Mucosa of gallbladder (tissue), 1 donor: ENCODE measurements at regions not wholly inside any gene's neighbourhood (a gene's known extent, or its start where the extent isn't known, plus 50 kb on each side); places are given as distances from the start of the nearest gene placed in this dataset.

Experiments
- DNase-seq: peaks from one replicate; pipeline ENCODE4 v3.0.0-alpha.2; 2020; ENCODE audit warnings: low spot score
- donor health status: DM: no; HTN: no; CAD: no.

DNA sequence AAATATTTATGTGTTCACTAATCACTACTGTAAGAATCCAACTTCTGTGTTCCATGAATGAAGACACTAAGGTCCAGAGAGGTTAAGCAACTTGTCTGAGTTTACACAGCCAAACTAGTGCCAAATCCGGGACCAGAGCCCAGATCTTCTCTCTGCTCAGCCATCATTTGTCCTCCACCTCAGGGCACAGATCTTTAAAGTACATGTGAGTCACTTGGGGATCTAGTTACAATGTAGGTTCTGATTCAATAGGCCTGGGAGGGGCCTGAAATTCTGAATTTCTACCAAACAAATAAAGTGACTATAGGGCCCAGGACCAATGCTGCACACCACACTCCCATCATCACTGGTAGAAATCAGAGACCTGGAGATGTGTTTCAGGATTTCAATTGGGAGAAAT lies 162.9 kb downstream of the GXYLT1 start:
- no peak for DNase-seq

DNA sequence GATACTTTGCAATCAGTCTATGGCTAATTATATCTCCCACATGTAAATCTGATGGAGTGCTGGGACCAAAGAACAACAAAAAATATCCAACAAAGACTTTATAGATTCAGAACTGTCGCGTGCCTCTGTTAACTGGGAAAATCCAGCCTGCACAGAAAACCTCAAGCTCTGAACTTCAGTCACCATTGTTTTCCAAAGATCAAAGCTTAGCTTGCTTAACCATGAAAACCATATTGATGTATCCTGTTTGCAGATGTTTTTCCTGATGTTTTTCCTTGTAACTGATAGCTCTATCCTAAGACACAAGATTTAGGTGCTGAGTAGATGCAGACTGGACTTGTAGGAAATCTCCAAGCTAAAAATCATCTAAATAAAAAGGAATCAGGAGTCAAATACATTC lies 163.7 kb downstream of the GXYLT1 start:
- DNase-seq, result no peak

DNA sequence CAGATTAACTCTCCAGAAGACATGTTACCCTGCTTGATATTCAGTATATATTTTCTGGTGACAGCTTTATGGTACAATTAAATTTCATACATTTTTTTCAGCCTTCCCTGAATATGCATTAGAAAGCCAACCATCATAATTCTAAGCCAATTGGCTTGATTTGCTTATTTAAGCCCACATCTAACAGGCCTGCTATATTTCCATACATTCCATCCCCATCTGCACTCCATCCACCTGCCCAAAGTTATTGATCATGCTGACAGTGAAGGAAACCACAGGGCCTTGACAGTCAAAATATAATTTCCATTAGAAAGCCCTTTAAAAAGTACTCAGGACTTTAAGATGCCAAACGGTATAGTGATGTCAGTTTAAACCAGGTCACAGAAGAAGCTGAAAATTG lies 164.3 kb downstream of the GXYLT1 start:
- no peak for DNase-seq

DNA sequence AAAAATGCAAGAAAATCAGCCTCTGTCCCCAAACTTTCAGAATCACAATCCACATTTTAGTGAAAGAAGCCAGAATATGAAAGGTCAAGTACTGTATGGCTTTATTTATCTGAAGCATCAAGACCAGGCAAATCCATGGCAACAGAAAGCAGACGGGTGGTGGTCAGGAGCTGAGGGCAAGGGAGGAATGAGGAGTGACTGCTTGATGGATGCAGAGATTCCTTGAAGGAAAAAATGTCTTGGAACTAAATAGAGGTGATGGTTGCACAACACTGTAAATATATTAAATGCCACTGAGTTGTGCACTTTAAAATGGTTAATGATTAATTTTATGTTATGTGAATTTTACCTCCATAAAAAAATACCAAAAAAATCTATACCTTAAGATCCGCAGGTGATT lies 165.1 kb downstream of the GXYLT1 start:
- no peak for DNase-seq

DNA sequence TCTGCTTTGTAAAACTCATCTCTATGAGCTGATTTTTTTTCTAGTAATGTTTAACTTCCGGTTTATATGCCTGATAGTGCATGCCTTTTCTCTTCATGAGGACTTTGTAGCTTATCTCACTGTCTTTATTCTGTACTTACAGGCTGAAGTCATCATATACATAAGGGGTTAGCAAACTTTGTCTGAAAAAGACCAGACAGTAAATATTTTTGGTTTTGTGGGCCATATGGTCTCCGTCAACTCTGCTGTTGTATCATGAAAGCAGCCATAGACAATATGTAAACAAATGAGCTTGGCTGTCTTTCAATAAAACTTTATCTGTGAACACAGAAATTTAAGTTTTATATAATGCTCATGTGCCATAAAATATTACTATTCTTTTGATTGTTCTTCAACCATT lies 172.1 kb downstream of the GXYLT1 start:
- no peak for DNase-seq

DNA sequence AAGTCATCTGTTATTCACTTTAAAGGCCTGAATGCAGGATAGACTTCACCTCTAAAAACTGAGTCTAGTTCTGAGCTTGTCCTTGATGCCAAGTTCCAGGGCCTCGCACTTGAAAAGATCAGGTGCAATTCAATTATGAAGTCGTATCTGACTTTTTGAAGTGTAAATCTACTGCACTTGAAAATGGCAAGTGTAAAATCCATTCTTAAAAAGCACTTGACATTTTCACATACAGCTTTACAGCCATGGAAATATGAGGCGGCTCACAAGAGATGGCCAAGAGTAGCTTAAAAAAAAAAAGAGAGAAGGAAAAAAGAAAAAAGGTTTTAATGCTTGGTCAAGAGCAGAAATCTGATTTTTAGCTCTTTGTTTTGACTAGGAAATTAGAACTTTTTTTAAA lies 172.5 kb downstream of the GXYLT1 start:
- DNase-seq, result no peak

DNA sequence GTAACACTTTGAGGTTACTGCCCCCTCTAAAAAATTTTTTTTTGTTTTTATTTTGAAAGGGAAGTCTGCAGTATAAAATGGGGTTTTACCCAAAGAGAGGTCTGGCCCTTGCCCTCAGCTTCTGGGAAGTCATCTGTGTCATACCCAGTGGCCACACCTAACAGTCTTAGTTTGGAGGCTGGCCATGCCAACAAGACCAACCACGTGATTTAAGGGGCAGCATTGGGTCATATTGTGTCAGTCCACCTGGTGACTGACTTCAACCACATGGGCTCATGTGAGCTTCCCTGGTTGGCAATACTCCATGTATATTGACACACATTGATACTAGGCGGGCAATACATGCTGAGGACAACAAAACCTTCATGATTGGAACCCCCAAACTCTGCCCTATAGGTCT lies 173.9 kb downstream of the GXYLT1 start:
- DNase-seq, result no peak

DNA sequence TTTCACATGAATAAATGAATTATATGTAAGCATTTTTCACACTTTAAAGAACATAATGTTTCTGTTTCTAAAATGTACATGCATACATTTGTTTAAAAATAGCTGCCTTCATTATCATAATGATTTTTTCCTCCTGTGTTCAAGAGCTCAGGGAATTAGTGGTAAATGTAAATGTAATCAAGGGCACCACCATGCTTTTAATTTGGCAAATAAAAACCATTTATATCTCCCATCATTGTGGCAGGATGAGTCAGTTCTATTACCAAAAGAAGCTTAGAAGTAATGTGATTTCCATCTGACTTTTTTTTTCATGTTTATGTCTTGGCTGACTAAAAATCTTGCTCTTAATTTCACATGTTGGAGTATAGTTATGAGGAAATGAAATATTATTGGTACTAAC lies 176.1 kb downstream of the GXYLT1 start:
- no peak for DNase-seq

DNA sequence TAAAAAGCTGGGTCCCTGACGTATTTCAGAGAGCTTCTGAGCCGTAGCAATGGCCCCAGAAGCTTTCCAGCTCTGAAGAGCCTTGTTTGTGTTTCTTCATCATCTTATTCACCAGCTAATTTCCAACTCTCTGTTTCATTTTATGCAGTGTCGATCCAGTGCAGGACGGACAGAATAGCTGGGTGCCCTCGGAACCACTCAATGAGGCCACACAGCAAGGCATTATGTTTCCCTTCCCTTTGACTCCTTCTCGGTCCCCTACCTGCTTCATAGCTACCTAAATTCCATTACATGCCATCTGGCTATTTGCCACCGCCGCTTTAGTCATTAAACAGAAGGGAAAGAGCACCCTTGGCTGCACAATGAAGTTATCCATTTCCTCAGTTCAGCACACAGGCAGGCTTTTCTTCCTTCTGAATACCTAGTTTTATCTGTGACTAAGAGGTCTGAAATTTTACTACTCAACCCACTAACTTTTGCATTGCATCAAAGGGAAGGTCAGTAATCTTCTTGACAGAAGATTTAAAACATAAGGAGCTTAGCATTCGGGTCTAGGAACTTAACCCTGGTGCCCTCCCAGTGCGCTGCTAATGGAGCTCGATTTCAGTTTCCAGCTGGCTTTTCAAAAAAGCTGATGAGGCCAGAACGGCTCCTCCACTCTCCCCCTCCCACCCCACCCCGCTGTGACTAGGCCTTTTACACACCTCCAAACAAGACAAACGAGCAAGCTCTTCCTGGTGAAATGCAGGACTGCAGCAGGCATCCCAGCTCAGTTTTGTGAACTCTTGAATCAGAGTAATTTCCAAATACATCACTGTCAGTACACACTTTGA lies 176.8 kb downstream of the GXYLT1 start:
- DNase-seq, result no peak

DNA sequence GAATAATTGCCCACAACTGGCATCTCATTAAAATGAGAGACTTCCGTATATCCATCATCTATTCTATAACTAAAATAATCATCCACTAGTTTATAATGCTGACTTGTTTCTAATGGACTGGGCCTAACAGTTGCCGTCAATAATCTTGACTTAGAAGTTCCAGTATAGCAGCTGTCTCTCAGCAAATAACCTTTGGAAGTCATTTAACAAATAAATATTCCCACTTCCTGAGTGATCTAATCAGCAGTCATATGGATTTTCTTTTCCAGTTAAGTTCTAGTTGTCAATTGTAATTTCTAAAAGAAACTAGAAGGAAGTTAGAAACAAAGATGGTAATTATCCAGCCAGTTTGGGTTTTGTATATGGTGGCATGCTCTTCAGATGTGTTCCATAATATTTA lies 177.8 kb downstream of the GXYLT1 start:
- DNase-seq, result no peak

DNA sequence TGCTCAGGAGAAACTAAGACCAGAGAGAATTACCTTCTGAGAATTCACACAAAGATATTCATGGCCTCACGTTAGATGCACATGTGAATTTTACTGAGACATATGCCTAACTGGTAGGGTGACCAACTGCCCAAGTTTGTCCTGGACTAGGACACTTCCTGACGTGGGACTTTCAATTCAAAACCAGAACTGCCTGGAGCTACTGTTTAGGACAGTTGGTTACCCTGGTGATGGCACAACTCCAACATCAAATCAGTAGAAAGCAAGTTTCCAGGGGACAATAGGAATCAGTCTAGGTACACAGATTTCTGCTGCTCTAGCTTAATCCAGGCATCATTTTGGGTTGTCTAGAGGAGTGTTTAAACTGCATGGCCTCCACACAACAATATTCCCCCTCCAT lies 178.7 kb downstream of the GXYLT1 start:
- DNase-seq, result no peak

DNA sequence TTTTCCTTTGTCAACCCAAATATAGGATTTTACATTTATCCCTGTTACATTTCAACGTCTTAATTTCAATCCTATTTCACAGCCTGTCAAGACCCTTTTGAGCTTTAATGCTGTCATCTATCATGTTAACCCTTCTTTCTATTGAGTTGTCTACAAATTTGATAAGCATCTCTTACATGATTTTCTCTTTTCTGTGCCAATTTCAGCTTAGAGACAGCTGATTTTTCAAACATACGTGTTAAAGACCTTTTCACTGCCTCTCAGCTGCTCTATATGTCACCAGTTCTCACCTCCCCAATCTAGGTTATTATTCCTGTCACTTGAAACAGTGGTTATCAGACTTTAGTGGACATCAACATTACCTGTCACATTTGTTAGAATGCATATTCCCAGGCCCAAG lies 181.3 kb downstream of the GXYLT1 start:
- no peak for DNase-seq

DNA sequence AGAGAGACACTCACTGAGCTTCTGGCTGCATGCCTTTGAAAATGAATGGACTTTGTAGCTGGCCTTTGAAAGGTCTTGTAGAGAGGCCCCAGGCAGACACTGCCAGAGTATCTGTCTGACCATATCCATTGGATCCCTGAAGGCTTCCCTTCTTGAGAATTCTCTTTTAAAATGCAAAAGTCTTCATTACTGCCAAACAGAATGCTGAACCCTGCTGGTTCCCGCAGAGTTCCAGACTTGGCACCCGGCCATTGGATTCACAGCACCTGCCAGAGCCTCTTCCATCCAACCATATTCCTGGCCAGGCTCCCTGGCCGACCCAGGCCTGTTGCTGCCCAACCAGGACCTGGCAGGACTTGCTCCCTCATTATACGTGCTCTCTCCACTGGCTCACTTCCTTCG lies 182.5 kb downstream of the GXYLT1 start:
- no peak for DNase-seq

DNA sequence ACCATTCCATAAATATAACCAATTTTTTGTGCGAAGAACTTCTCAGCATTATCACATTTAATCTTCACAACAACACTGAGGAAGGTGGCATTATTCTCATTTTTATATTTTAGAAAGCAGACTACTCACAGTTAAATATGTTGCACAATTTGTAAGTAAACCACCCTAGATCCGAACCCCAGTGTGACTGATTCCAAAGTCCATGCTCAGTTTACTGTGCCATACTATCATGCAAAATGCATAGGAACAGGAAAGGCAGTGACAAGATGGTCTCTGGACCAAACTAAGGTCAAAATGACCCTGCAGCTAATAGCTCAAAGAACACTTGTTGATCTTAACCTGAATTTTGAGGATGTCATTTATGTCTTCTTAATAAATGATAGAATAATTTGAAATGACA lies 185.4 kb downstream of the GXYLT1 start:
- no peak for DNase-seq

DNA sequence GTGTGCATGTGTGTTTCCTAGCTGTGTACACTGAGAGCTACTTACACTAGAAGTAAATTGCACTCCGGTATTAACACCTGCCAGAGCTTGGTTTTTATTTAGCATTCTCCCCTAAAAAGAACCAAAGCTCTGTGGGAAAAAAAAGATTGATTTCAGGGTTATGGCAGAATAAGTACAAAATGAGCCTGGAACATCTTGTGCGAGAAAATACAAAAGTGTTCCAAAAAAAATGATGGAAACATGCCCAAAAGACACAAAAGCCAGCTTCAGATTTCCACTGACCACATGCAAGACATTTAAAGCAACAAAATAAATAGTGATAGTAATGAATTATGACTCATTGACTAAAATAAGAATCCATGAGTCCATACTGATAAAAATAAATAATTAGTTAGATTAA lies 188.3 kb downstream of the GXYLT1 start:
- DNase-seq, result no peak

DNA sequence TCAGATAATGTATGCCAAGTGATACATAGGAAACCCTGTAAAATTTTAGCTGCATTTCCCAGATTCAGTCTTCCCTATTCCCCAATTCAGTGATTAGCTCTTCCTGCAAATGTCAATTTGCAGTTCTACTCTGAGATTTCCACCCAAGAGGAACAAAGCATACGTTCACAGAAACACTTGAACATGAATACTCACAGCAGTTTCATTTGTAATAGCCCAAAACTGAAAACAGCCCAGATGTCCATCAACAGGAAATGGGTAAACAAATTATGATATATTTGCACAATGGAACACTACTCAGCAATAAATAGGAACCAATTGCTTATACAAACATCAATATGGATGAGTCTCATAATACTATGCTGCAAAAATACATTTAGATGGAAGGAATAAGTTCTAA lies 194.2 kb downstream of the GXYLT1 start:
- DNase-seq, result no peak

DNA sequence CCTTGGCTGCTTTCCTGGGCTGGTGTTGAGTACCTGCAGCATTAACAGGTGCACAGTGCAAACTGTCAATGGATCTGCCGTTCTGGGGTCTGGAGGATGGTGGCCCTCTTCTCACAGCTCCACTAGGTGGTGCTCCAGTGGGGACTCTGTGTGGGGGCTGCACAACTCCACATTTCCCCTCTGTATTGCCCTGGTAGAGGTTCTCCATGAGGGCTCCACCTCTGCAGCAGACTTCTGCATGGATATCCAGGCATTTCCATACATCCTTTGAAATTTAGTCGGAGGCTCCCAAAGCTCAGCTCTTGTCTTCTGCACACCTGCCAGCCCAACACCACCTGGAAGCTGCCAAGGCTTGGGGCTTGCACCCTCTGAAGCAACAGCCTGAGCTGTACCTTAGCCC lies 198.6 kb downstream of the GXYLT1 start:
- no peak for DNase-seq

DNA sequence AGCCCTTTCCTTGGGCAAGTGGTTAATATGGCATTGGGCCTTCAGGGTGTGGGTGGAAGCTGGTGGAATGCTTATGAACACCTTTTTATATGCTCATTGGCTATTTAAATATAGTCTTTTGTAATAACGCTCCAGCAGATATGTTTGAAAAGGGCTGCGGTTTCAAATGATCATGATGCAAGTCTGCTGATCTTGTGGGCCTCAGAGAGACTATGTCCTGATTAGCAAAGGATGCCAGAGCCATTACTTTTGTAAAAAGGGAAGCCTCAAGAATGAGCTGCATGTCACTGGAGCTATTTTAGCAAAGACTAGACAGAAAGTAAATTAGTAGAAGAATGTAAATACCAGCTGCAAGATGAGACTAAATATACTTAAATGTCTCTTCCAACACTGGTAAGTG lies 200.5 kb downstream of the GXYLT1 start:
- no peak for DNase-seq

DNA sequence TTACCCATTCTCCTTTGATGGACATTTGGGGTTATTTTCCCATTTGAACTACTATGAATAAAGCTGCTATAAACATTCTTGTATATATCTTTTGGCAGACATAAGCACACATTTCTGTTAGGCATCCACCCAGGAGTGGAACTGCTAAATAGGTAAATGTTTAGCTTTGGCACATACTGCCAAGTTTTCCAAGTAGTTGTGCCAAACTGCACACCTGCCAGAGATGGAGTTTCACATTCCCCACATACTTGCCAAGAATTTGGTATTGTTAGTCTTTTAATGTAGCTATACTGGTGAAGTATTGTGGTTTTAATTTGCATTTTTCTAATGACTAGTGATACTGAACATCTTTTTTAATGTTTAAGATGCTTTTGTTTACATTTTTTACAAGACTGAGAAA lies 201.0 kb downstream of the GXYLT1 start:
- DNase-seq, result no peak

DNA sequence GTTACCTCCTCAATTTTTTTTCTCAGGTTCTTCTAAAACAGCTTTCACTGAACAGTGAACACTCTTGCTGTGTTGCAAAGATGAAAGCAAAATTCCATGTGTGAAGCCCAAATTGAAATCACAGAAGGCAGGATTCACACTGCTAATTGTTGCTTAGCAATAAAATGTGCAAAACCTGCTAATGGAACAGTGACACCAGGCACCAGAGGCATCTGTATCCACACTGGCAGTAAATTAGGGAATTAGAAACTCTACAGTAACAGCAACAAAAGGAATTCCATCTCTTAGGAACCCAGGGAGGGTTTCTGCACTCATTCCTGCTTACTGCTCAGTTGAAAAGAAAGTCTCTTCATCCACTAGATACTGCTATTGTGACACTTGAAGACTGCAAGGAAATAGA lies 202.3 kb downstream of the GXYLT1 start:
- no peak for DNase-seq

DNA sequence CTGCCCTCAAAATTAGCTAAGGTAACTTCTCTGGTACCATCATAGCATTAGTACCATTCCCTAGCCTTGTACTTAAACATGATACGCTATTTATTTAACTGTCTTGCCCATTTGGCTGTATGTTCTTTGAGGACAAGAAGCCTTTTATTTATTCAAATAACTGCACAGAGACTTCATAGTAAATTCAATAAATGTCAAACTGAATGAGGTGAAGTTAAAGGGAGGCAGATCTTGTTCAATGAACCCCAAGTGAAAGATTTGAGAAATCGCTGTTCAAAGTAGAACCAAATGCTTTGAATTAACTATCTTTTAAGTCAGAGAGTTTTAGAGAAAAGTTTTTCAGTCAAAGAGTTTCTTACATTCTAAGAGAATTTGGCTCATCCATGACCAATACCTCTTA lies 203.6 kb downstream of the GXYLT1 start:
- DNase-seq, result no peak

DNA sequence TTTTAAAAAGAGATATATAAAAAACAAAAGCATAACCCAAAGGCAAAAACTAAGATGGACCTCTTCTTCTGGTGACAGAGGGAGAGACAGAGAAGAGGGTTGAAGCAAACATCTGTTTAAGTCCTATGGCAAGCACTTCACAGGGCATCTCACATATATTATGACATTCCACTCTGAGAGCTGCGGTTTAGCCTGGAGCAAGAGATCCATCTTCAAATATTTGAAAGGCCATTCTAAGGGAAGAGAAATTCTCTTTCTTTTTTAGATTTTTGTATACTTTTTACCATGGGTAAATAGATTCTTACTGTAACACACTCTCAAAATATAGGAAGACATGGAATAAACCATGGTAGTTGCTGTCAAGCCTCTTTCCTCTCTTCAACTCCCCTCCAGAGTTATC lies 204.1 kb downstream of the GXYLT1 start:
- DNase-seq, result no peak

DNA sequence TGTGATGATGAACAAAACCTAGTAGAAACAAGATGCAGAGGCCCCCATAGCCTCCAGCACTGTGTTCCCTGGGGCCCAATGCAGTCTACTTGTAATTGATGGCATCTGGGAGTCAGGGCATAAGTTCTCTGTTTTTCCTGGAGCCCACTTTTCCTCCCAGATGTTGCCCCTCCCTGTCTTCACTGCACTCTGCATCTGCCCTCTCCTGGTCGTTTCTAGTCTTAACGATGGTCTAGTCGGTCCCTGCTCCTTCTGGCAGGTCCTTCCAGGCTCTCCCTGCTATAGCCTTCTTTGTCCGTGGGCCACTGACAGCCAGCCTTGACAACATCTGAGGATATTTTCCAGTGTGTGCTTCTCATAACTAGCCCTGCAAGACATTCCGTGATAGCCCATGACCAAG lies 208.3 kb downstream of the GXYLT1 start:
- DNase-seq, result no peak

DNA sequence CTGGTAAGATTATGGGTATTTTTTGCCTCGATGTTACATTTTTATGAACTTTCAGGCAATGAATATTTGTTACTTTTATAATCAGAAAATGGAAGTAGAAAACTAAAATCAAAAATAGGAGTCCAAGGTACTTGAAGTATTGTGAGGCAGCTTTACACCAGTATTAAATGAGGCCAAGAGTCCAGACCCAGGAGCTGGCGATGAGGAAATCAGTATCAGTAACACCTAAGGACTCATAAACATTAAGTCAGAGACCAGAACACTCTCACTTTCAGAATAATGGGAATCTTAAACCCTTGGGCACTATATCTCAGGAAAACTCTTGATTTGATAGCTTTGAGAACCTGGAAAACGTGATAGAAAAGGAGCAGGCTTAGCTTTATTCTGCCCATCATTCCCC lies 208.8 kb downstream of the GXYLT1 start:
- DNase-seq, result no peak
